ENCODE measurements at regions not wholly inside any gene's neighbourhood (a gene's known extent, or its start where the extent isn't known, plus 50 kb on each side); places are given as distances from the start of the nearest gene placed in this dataset.

DNA sequence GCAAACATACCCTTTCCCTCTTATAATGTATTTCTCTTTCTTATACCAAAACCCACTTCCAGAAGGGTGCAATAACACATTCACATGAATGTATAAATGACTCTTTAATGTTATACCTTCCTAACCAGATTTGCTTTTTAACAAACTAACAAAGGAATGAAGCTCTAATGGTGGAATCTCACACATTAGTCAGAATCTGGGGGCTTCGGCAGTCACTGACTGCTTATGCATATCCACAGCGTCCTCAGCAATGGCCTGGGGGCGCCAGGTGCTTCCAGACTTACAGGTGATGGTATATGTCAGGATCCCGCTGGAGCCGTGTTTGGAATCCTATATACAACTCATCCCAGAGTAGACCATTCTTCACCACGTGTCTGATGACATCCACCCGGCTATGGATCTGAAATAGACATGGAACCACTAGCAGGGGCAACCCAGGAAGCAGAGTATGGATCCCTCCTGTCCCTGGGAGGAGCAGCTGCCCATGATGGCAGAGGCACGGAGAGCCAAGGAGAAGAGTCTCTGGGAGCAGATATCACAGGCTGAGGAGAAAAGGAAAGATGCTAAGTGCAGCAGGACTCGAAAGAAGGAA, 150.8 kb upstream of the RIPOR2 start (continued):
- no peak for TF ChIP-seq ETV6 (conservative IDR thresholded peaks at IDR 0.05 in 1 of 2, IDR thresholded peaks at IDR 0.05 in 1 of 2; ENCODE audit: borderline replicate concordance in 1 of 2, low read depth in 1 of 2)

DNA sequence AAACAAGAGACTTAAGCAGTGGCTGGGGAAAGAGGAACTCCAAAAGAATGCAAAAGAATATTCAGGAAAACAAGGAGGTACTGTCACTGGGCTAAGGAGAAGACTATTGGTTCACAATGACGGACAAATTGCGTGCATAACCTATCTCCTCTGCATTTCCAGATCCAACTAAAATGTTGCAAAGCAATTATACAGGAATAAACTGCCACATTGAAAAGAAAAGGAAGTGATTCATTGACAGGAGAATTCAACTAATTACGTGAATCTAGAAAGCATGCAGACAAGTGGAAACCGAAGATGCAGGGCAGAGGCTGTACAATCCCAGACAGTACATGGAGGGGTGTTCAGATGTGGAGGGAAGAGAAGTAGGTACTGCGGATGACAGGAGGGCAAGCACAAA, 152.8 kb upstream of the RIPOR2 start:
- TF ChIP-seq, protein P1, sequence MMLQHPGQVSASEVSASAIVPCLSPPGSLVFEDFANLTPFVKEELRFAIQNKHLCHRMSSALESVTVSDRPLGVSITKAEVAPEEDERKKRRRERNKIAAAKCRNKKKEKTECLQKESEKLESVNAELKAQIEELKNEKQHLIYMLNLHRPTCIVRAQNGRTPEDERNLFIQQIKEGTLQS (IDR thresholded peaks at IDR 0.05; ENCODE audit: borderline replicate concordance, extremely low read depth, low read depth, low read length), result no peak
- no peak for TF ChIP-seq FOS (IDR thresholded peaks at IDR 0.05; ENCODE audit: borderline replicate concordance, extremely low read depth, insufficient read length)
- no peak for TF ChIP-seq HDAC2 (IDR thresholded peaks at IDR 0.05)
- TF ChIP-seq, protein P2, sequence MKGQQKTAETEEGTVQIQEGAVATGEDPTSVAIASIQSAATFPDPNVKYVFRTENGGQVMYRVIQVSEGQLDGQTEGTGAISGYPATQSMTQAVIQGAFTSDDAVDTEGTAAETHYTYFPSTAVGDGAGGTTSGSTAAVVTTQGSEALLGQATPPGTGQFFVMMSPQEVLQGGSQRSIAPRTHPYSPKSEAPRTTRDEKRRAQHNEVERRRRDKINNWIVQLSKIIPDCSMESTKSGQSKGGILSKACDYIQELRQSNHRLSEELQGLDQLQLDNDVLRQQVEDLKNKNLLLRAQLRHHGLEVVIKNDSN (IDR thresholded peaks at IDR 0.05; ENCODE audit: borderline replicate concordance, extremely low read length, insufficient read depth, low read depth, low read length), result no peak
- no peak for TF ChIP-seq CEBPB (IDR thresholded peaks at IDR 0.05; ENCODE audit: borderline replicate concordance in 1 of 2, low read depth in 2 of 2, low read length in 2 of 2)
- no peak for TF ChIP-seq ZNF24 (IDR thresholded peaks at IDR 0.05)
- no peak for TF ChIP-seq NFXL1 (IDR thresholded peaks at IDR 0.05; ENCODE audit: borderline replicate concordance)
- no peak for TF ChIP-seq HDAC6 (IDR thresholded peaks at IDR 0.05; ENCODE audit: unreplicated experiment)
- TF ChIP-seq SMAD1 (IDR thresholded peaks at IDR 0.05; ENCODE audit: low read depth, partially characterized antibody), result no peak
- TF ChIP-seq, protein P3, sequence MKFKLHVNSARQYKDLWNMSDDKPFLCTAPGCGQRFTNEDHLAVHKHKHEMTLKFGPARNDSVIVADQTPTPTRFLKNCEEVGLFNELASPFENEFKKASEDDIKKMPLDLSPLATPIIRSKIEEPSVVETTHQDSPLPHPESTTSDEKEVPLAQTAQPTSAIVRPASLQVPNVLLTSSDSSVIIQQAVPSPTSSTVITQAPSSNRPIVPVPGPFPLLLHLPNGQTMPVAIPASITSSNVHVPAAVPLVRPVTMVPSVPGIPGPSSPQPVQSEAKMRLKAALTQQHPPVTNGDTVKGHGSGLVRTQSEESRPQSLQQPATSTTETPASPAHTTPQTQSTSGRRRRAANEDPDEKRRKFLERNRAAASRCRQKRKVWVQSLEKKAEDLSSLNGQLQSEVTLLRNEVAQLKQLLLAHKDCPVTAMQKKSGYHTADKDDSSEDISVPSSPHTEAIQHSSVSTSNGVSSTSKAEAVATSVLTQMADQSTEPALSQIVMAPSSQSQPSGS (IDR thresholded peaks at IDR 0.05; ENCODE audit: low read length), result no peak
- no peak for TF ChIP-seq RUNX3 (IDR thresholded peaks at IDR 0.05; ENCODE audit: low read length)
- no peak for TF ChIP-seq TCF12 (IDR thresholded peaks at IDR 0.05; ENCODE audit: low read depth, low read length)
- no peak for TF ChIP-seq FOXM1 (IDR thresholded peaks at IDR 0.05; ENCODE audit: low read depth, low read length)
- TF ChIP-seq IRF4 (IDR thresholded peaks at IDR 0.05; ENCODE audit: low read depth, low read length), result no peak
- TF ChIP-seq KLF5 (IDR thresholded peaks at IDR 0.05; ENCODE audit: partially characterized antibody), result no peak
- TF ChIP-seq TBL1XR1 (IDR thresholded peaks at IDR 0.05; ENCODE audit: low read depth, low read length), result no peak
- no peak for TF ChIP-seq CREM (IDR thresholded peaks at IDR 0.05; ENCODE audit: low read depth)
- no peaks in the 10 kb centered on the region for H3K27me3 ChIP-seq (replicated peaks in 1 of 2; ENCODE audit: control insufficient read depth in 2 of 2, insufficient read depth in 2 of 2, low read length in 1 of 2)

More for the DNA sequence above, 152.8 kb upstream of the RIPOR2 start:
- Histone ChIP-seq H3K4me2 (ENCODE audit: control insufficient read depth, insufficient read depth) (no peak overlapping the region), H3K9ac (ENCODE audit: control insufficient read depth, insufficient read depth, low read length) (no peak overlapping the region), H3K4me3 (no peak overlapping the region), H3K27ac (ENCODE audit: control insufficient read depth, insufficient read depth) (no peak overlapping the region), H3K36me3 (ENCODE audit: control insufficient read depth in 2 of 2, insufficient read depth in 2 of 2, low read length in 1 of 2) (peaks cover 0 to 5% of the 10 kb centered on the region in 2 experiments; a peak in 1 of 4 replicates), H3K79me2 (ENCODE audit: control insufficient read depth, insufficient read depth, low read length) (no peaks in the 10 kb centered on the region), H3K4me1 (ENCODE audit: control insufficient read depth, insufficient read depth, low read length) (no peaks in the 10 kb centered on the region; the same call in 1 of the 2 replicates), H3K9me3 (replicated peaks; ENCODE audit: control insufficient read depth, insufficient read depth, low read length) (no peaks in the 10 kb centered on the region), H2AFZ (ENCODE audit: control insufficient read depth, low read depth, low read length) (no peak overlapping the region), H4K20me1 (ENCODE audit: control insufficient read depth, insufficient read depth) (no peaks in the 10 kb centered on the region)
- ATAC-seq (no peak), DNase-seq (ENCODE audit: low read depth, low spot score) (no peak), FAIRE-seq (no peak)
- SMC1A ChIA-PET (ENCODE audit: uncharacterized antibody, unreplicated experiment), result interaction anchor here (1.9 kb wide), 1 partner anchor 15 kb away, joined by 5 read pairs; no protein-coding TSS in a partner anchor
- CTCF ChIA-PET, result interaction anchor here (1.4 to 1.5 kb wide), 2 partner anchors 17 to 87 kb away, joined by 3 to 4 read pairs; no protein-coding TSS in a partner anchor
- intact Hi-C loops (cut with micrococcal nuclease; ENCODE audit: unreplicated experiment), result no loop called here
- in situ Hi-C loops (cut with MboI), result no loop called here
- WGBS (ENCODE audit: insufficient coverage, insufficient replicate concordance, low lambda C conversion rate, missing lambda C conversion rate), result 74% methylated on average over 5 of the region's 5 CpGs
- BruUV-seq (replicated peaks), result no TSS peak
- POLR2A ChIA-PET, result no interaction called here
- RAD21 ChIA-PET (ENCODE audit: unreplicated experiment), result interaction anchor here (2.5 kb wide), 1 partner anchor 62 kb away, joined by 9 read pairs; no protein-coding TSS in a partner anchor

All from GM12878 (cell line).